WTC11 (cell line): ENCODE measurements at regions not wholly inside any gene's neighbourhood (a gene's known extent, or its start where the extent isn't known, plus 50 kb on each side); places are given as distances from the start of the nearest gene placed in this dataset.

Source experiments
- ATAC-seq: fragments of 200-7000 bp; cut with Tn5 transposase; 2 replicates; pipeline ENCODE4 v1.10.0; 2021; ENCODE audit warnings: mild to moderate bottlenecking, moderate library complexity
- CTCF ChIA-PET: fragments of 300-600 bp; sonication (Branson Sonifier 250); formaldehyde crosslinking; loops from one replicate; lab custom pipeline; 2021; ENCODE audit warnings: antibody characterized with exemption; lab: Charles Lee
- POLR2A ChIA-PET: fragments of 350-600 bp; sonication (Branson Sonifier 250); formaldehyde crosslinking; loops from one replicate; lab custom pipeline; 2021; ENCODE audit warnings: antibody characterized with exemption; lab: Charles Lee
- DNase-seq: peaks from one replicate; pipeline ENCODE4 v3.0.0; 2021; ENCODE audit warnings: low spot score
- H3K27ac Mint-ChIP-seq: 2 replicates; pipeline ENCODE4 v1.8.0; 2021; ENCODE audit warnings: mixed read lengths
- H3K27me3 Mint-ChIP-seq: 2 replicates; pipeline ENCODE4 v1.8.0; 2021; ENCODE audit warnings: low read depth, mild to moderate bottlenecking, moderate library complexity, mixed read lengths
- H3K36me3 Mint-ChIP-seq: 2 replicates; pipeline ENCODE4 v1.8.0; 2021; ENCODE audit warnings: mixed read lengths
- H3K4me1 Mint-ChIP-seq: 2 replicates; pipeline ENCODE4 v1.8.0; 2022; ENCODE audit warnings: mixed read lengths
- H3K4me3 Mint-ChIP-seq: 2 replicates; pipeline ENCODE4 v1.8.0; 2021; ENCODE audit warnings: mild to moderate bottlenecking, moderate library complexity, mixed read lengths
- H3K9me3 Mint-ChIP-seq: 2 replicates; pipeline ENCODE4 v1.8.0; 2021; ENCODE audit warnings: mixed read lengths
- ATF3 ChIP-seq: sonication (generic); formaldehyde crosslinking; conservative IDR thresholded peaks from 2 replicates; pipeline ENCODE4 v1.8.1; 2022; ENCODE audit warnings: mild to moderate bottlenecking, missing genetic modification reagents
- ATF6 ChIP-seq: sonication (generic); formaldehyde crosslinking; IDR thresholded peaks from 2 replicates; pipeline ENCODE4 v1.8.1; 2023; ENCODE audit warnings: mild to moderate bottlenecking, missing genetic modification reagents
- CREM ChIP-seq: sonication (generic); formaldehyde crosslinking; IDR thresholded peaks from 2 replicates; pipeline ENCODE4 v1.8.1; 2022; ENCODE audit warnings: mild to moderate bottlenecking, missing genetic modification reagents, moderate library complexity
- CTCF ChIP-seq: fragments of 200-600 bp; IDR thresholded peaks from 2 replicates; pipeline ENCODE4 v1.8.0; 2022; ENCODE audit warnings: antibody characterized with exemption
- ESRRA ChIP-seq: sonication (generic); formaldehyde crosslinking; IDR thresholded peaks from 2 replicates; pipeline ENCODE4 v1.8.1; 2022; ENCODE audit warnings: mild to moderate bottlenecking, missing genetic modification reagents, borderline replicate concordance
- GABPB1 ChIP-seq: sonication (generic); formaldehyde crosslinking; IDR thresholded peaks from 2 replicates; pipeline ENCODE4 v1.8.1; 2023; ENCODE audit warnings: mild to moderate bottlenecking, missing genetic modification reagents
- IRF2 ChIP-seq: sonication (generic); formaldehyde crosslinking; IDR thresholded peaks from 2 replicates; pipeline ENCODE4 v1.8.0; 2022; ENCODE audit warnings: low read depth, missing genetic modification reagents, borderline replicate concordance
- PRRX2 ChIP-seq: fragments of 250-450 bp; sonication (Bioruptor Pico); IDR thresholded peaks from 2 replicates; pipeline ENCODE4 v1.8.0; 2021; ENCODE audit warnings: mild to moderate bottlenecking
- SMAD4 ChIP-seq: sonication (generic); formaldehyde crosslinking; IDR thresholded peaks from 2 replicates; pipeline ENCODE4 v1.8.0; 2022; ENCODE audit warnings: mild to moderate bottlenecking, missing genetic modification reagents
- SOX15 ChIP-seq: fragments of 250-450 bp; sonication (Bioruptor Pico); IDR thresholded peaks from 2 replicates; pipeline ENCODE4 v1.9.0; 2021; ENCODE audit warnings: mild to moderate bottlenecking
- TP53 ChIP-seq: sonication (generic); formaldehyde crosslinking; IDR thresholded peaks from 2 replicates; pipeline ENCODE4 v1.8.1; 2023; ENCODE audit warnings: mild to moderate bottlenecking, missing genetic modification reagents
- ZNF121 ChIP-seq: sonication (generic); formaldehyde crosslinking; IDR thresholded peaks from 2 replicates; pipeline ENCODE4 v1.8.0; 2023; ENCODE audit warnings: missing genetic modification reagents
- ZNF425 ChIP-seq: fragments of 250-450 bp; sonication (Bioruptor Pico); conservative IDR thresholded peaks from 2 replicates; pipeline ENCODE4 v1.9.0; 2021; ENCODE audit warnings: mild to moderate bottlenecking
- ZNF671 ChIP-seq: fragments of 250-450 bp; sonication (Bioruptor Pico); IDR thresholded peaks from 2 replicates; pipeline ENCODE4 v1.8.0; 2021; ENCODE audit warnings: mild to moderate bottlenecking
- TF ChIP-seq, protein P1 (sequence below): sonication (generic); formaldehyde crosslinking; IDR thresholded peaks from 2 replicates; pipeline ENCODE4 v1.8.1; 2022; ENCODE audit warnings: mild to moderate bottlenecking, missing genetic modification reagents, moderate library complexity, borderline replicate concordance
- TF ChIP-seq, protein P2 (sequence below): sonication (generic); formaldehyde crosslinking; IDR thresholded peaks from 2 replicates; pipeline ENCODE4 v1.8.1; 2023; ENCODE audit warnings: mild to moderate bottlenecking, moderate library complexity, missing genetic modification reagents
- TF ChIP-seq, protein P3 (sequence below): sonication (generic); formaldehyde crosslinking; IDR thresholded peaks from 2 replicates; pipeline ENCODE4 v1.8.0; 2022; ENCODE audit warnings: mild to moderate bottlenecking, missing genetic modification reagents
- TF ChIP-seq, protein P4 (sequence below): fragments of 250-450 bp; sonication (Bioruptor Pico); IDR thresholded peaks from 2 replicates; pipeline ENCODE4 v1.9.0; 2021; ENCODE audit warnings: mild to moderate bottlenecking, borderline replicate concordance

- DNase-seq = no peak
- H3K9me3 Mint-ChIP-seq = no peaks in the 10 kb centered on the region
- H3K27ac Mint-ChIP-seq = no peak overlapping the region
- ATAC-seq = no peak
- POLR2A ChIA-PET = interaction anchor here (0.6 kb wide), 1 partner anchor 897 kb away, joined by 3 read pairs; no protein-coding TSS in a partner anchor
- TF ChIP-seq, protein P1, sequence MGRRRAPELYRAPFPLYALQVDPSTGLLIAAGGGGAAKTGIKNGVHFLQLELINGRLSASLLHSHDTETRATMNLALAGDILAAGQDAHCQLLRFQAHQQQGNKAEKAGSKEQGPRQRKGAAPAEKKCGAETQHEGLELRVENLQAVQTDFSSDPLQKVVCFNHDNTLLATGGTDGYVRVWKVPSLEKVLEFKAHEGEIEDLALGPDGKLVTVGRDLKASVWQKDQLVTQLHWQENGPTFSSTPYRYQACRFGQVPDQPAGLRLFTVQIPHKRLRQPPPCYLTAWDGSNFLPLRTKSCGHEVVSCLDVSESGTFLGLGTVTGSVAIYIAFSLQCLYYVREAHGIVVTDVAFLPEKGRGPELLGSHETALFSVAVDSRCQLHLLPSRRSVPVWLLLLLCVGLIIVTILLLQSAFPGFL (CRISPR knock-in tag) = no peak
- TF ChIP-seq TP53 (CRISPR knock-in tag) = no peak
- TF ChIP-seq, protein P2, sequence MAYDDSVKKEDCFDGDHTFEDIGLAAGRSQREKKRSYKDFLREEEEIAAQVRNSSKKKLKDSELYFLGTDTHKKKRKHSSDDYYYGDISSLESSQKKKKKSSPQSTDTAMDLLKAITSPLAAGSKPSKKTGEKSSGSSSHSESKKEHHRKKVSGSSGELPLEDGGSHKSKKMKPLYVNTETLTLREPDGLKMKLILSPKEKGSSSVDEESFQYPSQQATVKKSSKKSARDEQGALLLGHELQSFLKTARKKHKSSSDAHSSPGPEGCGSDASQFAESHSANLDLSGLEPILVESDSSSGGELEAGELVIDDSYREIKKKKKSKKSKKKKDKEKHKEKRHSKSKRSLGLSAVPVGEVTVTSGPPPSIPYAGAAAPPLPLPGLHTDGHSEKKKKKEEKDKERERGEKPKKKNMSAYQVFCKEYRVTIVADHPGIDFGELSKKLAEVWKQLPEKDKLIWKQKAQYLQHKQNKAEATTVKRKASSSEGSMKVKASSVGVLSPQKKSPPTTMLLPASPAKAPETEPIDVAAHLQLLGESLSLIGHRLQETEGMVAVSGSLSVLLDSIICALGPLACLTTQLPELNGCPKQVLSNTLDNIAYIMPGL (CRISPR knock-in tag) = no peak
- TF ChIP-seq ZNF425 = no peak
- no peak for TF ChIP-seq ESRRA
- no peak for TF ChIP-seq IRF2 (CRISPR knock-in tag)
- TF ChIP-seq ATF3 (CRISPR knock-in tag) = no peak
- TF ChIP-seq ZNF671 (CRISPR knock-in tag) = no peak
- no peak for TF ChIP-seq SMAD4
- TF ChIP-seq, protein P3, sequence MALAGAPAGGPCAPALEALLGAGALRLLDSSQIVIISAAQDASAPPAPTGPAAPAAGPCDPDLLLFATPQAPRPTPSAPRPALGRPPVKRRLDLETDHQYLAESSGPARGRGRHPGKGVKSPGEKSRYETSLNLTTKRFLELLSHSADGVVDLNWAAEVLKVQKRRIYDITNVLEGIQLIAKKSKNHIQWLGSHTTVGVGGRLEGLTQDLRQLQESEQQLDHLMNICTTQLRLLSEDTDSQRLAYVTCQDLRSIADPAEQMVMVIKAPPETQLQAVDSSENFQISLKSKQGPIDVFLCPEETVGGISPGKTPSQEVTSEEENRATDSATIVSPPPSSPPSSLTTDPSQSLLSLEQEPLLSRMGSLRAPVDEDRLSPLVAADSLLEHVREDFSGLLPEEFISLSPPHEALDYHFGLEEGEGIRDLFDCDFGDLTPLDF (CRISPR knock-in tag) = no peak
- TF ChIP-seq, protein P4, sequence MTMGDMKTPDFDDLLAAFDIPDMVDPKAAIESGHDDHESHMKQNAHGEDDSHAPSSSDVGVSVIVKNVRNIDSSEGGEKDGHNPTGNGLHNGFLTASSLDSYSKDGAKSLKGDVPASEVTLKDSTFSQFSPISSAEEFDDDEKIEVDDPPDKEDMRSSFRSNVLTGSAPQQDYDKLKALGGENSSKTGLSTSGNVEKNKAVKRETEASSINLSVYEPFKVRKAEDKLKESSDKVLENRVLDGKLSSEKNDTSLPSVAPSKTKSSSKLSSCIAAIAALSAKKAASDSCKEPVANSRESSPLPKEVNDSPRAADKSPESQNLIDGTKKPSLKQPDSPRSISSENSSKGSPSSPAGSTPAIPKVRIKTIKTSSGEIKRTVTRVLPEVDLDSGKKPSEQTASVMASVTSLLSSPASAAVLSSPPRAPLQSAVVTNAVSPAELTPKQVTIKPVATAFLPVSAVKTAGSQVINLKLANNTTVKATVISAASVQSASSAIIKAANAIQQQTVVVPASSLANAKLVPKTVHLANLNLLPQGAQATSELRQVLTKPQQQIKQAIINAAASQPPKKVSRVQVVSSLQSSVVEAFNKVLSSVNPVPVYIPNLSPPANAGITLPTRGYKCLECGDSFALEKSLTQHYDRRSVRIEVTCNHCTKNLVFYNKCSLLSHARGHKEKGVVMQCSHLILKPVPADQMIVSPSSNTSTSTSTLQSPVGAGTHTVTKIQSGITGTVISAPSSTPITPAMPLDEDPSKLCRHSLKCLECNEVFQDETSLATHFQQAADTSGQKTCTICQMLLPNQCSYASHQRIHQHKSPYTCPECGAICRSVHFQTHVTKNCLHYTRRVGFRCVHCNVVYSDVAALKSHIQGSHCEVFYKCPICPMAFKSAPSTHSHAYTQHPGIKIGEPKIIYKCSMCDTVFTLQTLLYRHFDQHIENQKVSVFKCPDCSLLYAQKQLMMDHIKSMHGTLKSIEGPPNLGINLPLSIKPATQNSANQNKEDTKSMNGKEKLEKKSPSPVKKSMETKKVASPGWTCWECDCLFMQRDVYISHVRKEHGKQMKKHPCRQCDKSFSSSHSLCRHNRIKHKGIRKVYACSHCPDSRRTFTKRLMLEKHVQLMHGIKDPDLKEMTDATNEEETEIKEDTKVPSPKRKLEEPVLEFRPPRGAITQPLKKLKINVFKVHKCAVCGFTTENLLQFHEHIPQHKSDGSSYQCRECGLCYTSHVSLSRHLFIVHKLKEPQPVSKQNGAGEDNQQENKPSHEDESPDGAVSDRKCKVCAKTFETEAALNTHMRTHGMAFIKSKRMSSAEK (CRISPR knock-in tag) = no peak
- no peak for TF ChIP-seq ZNF121 (CRISPR knock-in tag)
- no peak for TF ChIP-seq GABPB1
- TF ChIP-seq ATF6 (CRISPR knock-in tag) = no peak
- no peak for TF ChIP-seq CTCF
- TF ChIP-seq SOX15 (CRISPR knock-in tag) = no peak
- no peak for TF ChIP-seq PRRX2 (CRISPR knock-in tag)
- TF ChIP-seq CREM (CRISPR knock-in tag) = no peak
- H3K27me3 Mint-ChIP-seq = no peaks in the 10 kb centered on the region
- CTCF ChIA-PET = interaction anchor here (1.4 to 1.9 kb wide), 2 partner anchors 18 kb away, joined by 3 to 4 read pairs; no protein-coding TSS in a partner anchor
- H3K4me3 Mint-ChIP-seq = no peak overlapping the region
- no peaks in the 10 kb centered on the region for H3K4me1 Mint-ChIP-seq
- H3K36me3 Mint-ChIP-seq = no peaks in the 10 kb centered on the region
Measured at GRCh38 chr3:24662449-24663345, 168.0 kb upstream of the THRB start.
